NCI-H2227 treated with DMSO at 0.1 percent for 48 hours (cell line): ENCODE measurements at regions not wholly inside any gene's neighbourhood (a gene's known extent, or its start where the extent isn't known, plus 50 kb on each side); places are given as distances from the start of the nearest gene placed in this dataset.
"Not testable (repeated sequence)": the region's sequence is repeated elsewhere in the genome, so short reads cannot be mapped to it uniquely, and the experiment has no call there.

ENCODE experiments used
- DNase-seq: peaks from one replicate; lab custom pipeline; 2025; lab: John Stamatoyannopoulos, UW

DNA sequence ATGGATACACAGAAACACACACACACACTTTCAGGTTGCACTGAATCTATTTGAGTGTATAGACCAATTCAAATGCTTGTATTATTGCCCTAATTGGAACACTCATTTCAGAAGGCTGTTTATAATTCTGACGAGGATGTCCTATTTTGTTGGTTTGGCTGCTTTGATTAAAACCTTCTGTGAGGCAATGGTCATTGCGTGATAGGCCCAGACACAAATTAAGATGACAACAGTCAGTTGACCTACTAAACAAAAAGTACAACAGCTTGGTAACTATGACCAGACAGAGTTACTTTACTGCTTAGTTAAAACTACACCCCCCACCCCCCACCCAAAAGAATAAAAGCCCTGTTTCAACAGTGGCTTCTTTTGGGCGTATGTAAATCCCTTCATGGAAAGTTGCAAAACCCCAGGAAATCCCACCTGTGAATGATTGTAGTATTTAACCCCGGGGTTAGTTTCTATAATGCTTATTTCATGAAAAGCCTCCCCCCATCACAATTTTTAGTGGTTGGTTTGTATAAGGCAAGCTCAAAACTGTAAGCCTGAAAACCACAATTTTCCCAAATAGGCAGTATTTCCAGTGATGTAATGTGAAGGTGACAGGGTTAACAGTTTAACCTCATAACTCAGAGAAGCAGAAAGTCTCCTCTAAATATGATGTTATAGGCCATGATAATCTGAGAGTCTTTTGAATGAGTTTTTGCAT, 340.8 kb downstream of the FGF10 start:
- DNase-seq = no peak

DNA sequence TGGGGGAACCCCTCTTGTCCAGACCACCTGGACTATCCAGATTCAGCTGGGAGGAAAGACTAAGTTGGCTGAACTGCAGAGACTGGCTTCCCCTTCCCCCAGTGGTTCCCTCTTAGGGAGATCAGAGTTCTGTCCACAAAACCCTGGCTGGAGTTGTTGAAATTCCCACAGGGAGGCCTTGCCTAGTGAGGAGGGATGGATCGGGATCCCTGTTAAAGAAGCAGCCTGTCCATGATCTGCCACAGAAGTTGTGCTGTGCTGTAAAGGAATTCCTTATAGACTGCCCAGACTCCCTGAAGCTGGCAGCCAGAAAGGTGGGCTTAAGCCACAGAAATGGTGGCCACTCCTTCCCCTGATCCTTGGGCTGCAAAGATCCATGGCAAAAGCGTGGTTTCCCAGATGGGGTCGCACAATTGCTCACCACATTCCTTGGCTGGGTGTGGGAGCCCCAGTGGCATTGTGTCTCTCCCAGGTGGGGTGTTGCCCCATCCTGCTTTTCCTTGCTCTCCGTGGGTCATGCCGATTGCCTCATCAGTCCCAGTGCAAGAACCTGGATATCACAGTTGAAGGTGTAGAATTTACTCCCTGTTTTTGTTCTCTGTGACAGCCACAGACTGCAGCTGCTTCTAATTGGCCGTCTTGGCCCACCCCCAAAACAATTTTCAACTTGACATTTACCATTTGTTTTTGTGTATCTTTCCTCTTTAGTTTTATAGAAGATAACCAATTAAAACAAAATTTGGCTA, 342.4 kb downstream of the FGF10 start:
- DNase-seq = no peak

DNA sequence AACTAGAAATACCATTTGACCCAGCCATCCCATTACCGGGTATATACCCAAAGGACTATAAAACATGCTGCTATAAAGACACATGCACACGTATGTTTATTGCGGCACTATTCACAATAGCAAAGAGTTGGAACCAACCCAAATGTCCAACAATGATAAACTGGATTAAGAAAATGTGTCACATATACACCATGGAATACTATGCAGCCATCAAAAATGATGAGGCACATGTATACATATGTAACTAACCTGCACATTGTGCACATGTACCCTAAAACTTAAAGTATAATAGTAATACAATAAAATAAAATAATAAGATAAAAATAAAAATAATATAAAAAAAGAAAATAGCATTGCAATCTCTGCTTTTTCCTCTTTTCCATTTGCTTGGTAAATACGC, 344.7 kb downstream of the FGF10 start:
- not testable (repeated sequence) for DNase-seq

DNA sequence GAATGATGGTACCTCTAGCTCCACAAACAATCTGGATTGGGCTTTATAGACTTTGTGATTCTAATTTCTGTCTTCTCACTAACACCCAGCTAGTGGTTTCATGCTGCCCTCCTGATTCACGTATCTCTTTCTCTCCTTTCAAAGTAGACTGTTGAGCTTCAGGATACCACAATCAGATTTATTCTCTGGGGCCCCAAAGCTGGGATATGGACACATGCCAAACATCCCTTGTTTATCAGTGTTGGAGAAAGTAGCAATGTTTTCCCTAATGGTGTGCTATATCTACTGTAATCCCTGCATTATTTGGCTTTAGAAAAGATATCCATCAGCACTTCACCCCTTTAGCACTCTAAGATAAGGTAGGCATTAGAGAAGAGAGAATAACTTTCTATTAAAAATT, 361.0 kb downstream of the FGF10 start:
- no peak for DNase-seq

DNA sequence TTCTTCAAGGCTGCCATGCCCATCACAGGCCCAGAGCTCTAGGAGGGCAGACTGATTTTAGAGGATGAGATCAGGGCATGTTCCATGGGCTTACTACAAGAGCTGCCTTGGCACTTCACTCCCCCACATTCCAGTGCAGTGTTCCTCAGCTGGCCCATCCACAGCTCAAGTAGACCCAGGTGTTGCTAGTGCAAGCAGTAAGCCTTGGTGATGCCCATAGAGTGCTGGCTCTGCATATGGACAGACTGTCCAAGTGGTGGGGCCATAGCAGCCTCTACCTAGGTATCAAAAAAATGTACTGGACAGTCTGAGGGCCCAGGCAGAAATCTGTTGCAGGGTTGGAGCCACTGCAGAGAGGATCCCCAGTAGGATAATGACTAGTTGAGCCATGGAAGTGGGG, 366.6 kb downstream of the FGF10 start:
- DNase-seq = no peak

DNA sequence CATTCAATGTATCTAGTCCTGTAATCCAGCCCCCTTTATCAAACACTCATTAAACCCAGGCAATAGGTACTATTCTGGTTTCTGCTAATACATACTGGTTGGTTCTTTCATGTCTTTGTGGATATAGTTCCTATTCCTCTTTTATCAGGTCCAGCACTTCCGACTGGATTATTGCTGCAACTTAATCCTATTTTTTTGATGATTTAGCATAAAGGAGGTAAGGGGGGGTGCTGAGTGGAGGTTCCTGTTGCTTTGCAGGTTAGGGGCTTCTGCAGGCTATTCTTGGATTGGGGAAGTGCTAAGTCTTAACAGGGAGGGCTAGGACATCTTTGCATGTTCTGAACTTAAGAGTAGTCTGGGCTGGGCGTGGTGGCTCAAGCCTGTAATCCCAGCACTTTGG, 377.7 kb downstream of the FGF10 start:
- DNase-seq = no peak

DNA sequence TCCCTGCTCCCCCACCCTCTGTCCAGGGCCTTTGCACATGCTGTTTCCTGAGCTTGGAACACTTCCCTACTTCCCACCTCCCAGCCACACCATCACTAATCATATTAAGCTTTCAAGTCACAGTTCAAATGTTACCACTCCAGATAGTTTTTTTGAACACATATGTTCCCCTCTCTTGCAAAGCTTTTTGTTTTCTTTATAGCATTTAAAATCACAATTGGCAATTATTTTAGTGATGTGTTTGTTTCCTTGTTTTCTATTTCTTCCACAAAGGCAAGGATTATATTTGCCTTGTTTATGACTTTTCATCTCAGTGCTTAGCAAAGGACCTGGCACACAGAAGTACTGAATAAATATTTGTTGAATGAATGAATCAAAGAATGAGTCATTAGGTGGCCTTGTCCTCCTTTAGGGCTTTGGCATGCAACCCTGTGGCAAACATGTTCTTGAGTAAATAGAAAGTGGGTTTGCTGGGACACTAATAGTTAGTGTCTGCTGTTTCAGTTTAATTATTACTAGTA, 386.8 kb downstream of the FGF10 start:
- DNase-seq = no peak

DNA sequence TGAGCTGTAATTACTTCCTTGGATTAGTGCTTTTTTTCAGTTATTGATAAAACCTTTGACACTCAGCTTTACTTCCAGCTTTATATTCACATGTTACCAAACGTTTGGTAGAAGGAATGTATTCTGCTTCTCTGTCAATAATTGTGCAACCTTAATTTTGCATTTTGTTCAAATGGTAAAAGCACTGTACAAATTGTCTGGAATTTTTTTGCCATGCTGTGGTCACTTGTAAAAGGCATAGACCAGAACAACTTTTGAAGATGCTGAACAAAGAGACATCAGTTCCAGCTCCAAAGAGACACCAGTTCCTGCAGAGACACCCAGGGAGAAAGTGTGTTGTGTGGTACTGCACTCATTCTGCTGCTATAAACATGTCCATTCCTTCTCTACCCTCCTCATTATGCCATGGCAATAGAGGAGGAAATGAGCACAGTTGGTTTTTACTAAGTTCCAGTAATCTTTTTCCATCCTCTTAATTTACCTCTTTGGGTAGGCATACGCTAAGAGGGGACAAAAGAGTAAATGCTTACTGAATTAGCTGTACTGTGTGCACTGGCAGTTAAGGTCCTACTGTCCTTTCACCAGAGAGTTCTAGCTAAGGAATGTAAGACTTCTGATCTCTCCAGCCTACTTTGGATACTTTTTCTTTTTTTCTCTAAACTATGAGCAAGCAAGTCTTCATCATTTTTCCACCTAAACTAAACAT, 387.4 kb downstream of the FGF10 start:
- DNase-seq = no peak

DNA sequence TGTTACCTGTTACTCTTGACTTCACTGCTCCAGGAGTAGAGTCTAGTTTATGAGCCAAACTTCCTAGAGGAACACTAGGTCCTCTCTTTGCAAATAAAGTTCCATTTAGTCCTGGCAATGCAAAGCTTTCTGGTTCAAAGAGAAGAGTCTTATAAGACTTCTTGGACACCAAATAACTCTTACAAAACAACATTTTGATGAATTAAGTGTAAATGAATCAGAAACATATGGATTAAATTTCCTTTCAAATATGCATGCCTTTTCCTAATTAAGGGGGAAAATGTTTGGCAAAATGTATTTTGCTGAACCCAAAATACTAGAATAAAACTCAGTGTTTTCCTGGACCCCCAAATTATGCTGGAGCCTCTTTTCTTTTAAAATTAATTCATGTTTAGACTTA, 388.0 kb downstream of the FGF10 start:
- no peak for DNase-seq

DNA sequence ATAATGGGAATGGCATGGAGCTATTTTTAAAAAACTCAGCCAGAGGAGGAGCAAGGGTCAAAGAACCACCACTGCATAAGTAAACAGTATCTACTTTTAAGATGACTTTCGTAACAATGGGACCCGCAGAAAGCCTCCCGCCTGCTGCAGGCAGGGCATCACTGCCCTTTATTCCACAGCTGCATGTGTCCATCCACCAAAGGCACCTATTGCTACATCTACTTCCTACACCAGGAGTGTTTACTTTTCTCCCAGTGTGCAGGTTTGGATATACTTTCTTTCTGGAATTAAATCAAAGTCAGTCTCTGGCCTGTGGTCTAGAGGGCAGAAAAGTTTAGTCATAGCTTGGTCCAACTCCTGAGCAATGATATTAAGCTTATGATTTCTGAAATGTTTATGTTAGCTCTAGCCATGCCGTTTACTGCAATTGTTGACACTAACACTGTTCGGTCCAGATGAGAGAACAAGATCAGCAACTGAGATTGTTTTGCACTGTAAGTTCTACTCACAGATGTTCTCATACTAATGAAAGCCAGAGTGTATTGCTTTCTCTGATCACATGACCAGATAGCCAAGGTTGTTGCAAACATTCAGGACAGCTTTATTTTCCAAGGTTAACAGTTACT, 391.5 kb downstream of the FGF10 start:
- DNase-seq = no peak

DNA sequence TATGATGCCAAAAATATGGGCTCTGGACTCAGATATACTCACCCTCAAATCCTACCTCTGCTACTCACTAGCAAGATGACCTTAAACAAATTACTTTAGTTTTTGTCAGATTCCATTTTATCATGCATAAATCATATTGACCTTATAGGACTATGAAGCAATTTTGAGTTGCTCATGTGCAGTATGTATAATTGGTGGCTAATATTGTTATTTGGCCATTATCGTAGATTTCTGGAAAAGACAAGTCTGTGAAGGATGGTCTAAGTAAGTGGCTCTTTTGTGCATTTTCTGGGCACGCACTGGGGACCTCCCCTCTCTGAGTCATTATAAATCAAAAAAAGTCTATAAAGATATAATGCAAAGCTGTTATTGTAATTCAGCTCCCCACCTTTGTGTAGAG, 393.0 kb downstream of the FGF10 start:
- DNase-seq = no peak

DNA sequence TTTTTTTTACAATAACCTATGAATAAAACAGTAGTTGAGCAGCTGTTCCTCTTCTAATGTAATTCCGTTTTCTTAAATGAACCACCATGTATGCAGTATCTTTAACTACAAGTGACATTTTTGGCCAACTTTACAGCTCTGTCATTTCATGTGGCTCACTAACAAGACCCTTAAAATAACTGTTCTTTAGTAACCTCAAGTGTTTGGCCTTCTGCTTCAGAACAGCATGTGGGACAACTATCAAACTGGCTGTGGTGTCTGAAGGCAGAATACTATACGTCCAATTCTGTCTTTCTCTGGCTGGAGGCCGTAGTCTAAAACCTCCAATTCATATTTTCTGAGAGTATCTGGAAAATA, 391.4 kb downstream of the NNT start:
- no peak for DNase-seq

DNA sequence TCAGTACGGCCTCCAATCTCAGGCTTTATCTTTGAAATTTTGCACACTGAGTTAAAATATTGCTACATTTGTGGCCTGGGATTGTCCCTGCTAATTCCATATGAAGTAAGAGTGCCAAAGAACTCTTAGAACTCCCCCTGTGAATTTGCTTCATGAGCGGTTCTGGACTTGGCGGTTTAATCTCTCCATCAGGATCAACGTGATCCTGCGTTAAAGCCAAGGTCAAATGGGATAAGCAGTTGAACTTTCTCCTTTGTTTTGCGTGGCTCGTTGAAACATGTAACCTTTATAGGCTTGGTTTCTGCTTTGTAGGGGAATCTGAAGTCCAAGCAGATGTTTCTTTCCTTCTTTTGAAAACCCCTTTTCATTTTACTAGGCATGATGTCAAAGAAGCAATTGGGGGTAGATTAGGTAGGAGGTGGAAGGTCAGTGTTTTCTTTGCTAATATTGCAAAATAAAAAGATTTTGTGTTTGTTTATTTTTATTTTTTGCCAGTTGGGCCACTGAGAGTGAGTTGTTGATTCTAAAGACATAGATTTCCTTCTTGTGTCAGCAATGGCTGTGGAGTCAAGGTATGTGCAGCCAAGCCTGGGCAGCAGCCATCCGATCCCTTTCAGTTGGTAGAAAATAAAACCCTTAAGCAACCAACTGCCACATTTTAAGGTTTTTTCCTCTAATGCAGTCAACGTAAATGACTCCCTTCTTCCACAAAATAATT, 390.8 kb downstream of the NNT start:
- no peak for DNase-seq

DNA sequence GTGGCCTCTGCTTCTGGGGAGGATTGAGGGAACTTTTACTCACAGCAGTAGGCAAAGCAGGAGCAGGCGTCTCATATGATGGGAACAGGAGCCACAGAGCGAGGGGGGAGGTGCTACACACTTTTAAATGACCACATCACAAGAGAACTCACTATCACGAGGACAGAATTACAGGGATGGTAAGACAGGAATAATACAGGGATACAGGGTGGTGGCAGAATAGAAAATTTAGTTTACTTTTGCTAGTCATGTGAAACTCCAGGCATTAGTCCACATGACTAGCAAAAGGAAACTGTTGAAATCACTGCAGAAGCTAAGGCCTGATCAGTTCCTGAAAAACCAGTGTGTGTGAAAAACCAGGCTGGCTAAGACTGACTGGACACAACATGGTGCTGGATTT, 382.4 kb downstream of the NNT start:
- no peak for DNase-seq

DNA sequence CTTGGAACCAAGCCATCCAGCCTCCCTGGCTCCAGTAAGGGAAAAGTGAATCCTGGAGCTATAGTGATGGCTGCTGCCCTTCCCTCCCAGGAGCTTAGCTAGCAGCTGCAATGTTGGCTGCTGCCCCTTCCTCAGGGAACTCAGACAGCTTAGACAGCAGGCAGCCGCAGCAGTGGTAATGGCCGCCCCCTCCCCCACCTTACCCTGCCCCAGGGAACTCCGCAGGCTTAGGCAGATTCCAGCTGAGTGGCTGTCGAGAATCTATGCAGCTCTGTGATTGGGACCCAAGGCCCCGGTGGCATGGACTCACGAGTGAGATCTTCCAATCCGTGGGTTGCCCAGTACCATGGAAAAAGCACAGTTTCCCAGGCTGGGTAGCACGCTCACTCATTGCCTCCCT, 378.6 kb downstream of the NNT start:
- no peak for DNase-seq

DNA sequence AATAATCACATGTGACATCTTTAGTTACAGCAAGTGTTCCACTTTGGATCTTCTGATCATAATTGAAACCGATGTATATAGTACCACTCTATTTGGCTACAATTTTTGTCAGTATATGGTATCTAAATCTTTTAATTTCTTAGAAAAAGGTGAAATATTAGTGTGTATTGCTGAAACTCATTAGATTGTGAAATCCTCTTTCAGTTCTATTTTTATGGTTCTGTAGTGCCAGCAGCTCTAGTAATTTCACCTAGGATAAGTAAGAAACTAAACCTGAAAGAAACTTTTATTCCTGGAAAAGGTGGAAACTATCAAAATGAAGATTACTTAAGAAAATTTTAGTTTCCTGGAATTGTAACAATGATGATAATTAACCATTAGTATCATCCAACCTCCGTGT, 370.9 kb downstream of the NNT start:
- DNase-seq = no peak

DNA sequence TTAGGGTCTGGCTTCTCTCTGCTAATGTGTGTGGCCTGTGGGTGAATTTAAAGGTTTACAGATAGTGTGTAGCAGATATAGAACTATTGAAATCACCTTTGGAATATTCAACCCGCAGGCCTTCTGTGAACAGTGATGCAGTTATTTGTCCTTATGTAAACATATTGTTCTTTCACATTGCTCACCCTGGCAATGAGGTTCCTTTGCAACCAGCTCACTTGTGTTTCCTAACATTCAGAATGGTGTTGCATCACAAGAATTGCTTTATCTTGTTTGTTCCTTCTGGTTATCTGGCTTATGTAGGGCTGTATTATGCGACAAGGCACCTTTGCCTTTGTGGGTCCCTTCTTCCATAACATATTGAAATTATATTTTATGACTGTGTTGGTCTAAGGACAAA, 370.3 kb downstream of the NNT start:
- DNase-seq = no peak

DNA sequence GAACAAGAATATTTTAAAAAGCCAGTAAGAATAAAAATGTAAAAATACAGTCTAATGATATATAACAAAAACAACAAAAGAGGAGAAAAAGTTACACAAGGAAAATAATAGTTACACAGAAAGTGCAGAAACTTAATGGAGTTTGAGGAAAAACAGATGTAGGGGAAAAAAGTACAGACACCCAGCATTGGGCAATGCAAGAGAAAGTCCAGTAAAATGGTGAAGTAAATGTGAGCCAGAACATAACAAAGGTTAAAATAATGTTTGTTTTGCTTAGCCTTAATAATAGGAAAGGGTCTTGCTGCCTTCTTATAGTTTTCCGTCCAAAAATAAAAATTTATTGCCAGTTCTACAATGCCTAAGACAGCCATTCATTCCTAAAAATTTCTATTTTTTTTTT, 364.2 kb downstream of the NNT start:
- DNase-seq = no peak

DNA sequence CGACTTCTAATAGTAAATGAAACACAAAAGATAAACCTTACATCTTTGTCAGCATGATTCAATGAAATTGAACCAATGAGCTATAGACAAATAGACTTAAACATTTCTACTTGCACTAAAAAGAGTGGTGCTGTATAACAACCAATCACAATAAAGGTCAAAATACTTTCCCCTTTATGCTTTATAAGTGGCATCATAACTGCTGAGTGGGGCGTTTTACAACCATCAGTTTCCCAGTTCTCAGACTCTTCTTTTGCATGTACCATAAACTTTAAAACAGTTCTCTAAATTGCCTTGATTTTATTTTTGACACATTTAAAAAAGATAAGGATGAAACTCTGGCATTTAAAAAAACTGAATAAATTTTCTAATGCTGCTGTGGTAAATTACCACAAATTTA, 356.2 kb downstream of the NNT start:
- no peak for DNase-seq

DNA sequence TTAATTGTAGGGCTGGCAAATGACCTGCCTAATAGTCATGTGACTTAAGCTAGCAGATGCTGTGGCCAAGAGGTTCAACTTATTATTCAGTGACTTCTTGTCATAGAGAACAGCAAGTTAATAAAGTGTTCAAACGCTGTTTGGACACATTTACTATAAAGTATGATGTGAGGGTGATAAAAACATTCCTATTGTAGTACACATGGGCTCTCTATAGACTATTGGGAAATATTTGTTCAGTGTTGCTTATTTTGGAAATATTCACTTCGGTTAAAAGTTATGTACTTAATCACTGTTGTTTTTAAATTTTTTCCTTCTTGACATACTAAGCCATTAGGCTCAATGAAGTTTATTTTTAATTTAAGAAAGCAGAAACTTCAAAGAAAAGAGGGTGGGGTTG, 345.0 kb downstream of the NNT start:
- DNase-seq = no peak

DNA sequence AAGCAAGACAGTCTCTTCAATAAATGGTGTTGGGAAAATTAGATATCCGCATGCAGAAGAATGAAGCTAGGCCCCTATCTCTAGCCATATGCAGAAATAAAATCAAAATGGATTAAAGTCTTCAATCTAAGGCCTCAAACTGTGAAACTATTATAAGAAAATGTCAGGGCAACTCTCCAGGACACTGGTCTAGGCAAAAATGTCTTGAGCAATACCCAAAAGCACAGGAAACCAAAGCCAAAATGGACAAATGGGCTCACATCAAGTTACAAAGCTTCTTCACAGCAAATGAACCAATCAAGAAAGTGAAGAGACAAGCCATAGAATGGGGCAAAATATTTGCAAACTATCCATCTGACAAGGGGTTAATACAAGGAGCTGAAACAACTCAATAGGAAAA, 338.8 kb downstream of the NNT start:
- DNase-seq = no peak

DNA sequence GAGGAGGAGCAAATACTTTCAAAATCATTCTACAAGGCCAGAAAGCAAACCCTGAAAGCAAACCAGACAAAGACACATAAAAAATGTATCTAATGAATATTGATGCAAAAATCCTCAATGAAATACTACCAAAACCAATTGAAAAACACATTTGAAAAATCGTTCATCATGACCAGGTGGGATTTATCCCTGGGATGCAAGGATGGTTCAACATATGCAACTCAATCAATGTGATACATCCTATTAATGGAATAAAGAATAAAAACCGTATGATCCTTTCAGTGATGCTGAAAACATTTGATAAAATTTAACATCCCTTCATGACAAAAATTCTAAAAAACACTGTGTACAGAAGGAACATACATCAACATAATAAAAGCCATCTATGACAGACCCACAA, 337.6 kb downstream of the NNT start:
- no peak for DNase-seq
